Neural cell (in vitro differentiated cells): ENCODE measurements at regions not wholly inside any gene's neighbourhood (a gene's known extent, or its start where the extent isn't known, plus 50 kb on each side); places are given as distances from the start of the nearest gene placed in this dataset.

Source experiments
- CTCF ChIP-seq: fragments of 450-650 bp; IDR thresholded peaks from 2 replicates; pipeline ENCODE4 v1.5.1; 2014; ENCODE audit warnings: antibody characterized with exemption, mild to moderate bottlenecking, moderate library complexity; ENCODE audit not compliant: poor library complexity, severe bottlenecking
- POLR2AphosphoS5 ChIP-seq: IDR thresholded peaks from 2 replicates; pipeline ENCODE4 v1.6.1; 2012
- TAF1 ChIP-seq: IDR thresholded peaks from 2 replicates; pipeline ENCODE4 v1.6.1; 2012; ENCODE audit warnings: low read depth

- TF ChIP-seq TAF1 (no peak), CTCF (no peak), POLR2AphosphoS5 (no peak)
These were observed 371.8 kb upstream of the E2F7 start for GRCh38 chr12:77437206-77437605.
